H1 (cell line): ENCODE measurements at regions not wholly inside any gene's neighbourhood (a gene's known extent, or its start where the extent isn't known, plus 50 kb on each side); places are given as distances from the start of the nearest gene placed in this dataset.

ENCODE experiments used
- EGR1 ChIP-seq: IDR thresholded peaks from 2 replicates; pipeline ENCODE4 v1.6.1; 2011; ENCODE audit warnings: low read depth, low read length, borderline replicate concordance
- GTF2F1 ChIP-seq: IDR thresholded peaks from 2 replicates; pipeline ENCODE4 v1.6.1; 2012; ENCODE audit warnings: low read depth, low read length, improper control_type of control experiment, borderline replicate concordance
- MAX ChIP-seq: IDR thresholded peaks from 2 replicates; pipeline ENCODE4 v1.6.1; 2012; ENCODE audit warnings: inconsistent platforms
- PHF8 ChIP-seq: fragments of 200-600 bp; sonication (generic); conservative IDR thresholded peaks from 2 replicates; pipeline ENCODE4 v1.7.1; 2012; ENCODE audit warnings: low read depth, mild to moderate bottlenecking, inconsistent platforms, low read length, moderate library complexity
- POLR2A ChIP-seq, 2 experiments: IDR thresholded peaks; 1 replicate in 1 of 2; 2 replicates in 1 of 2; pipeline ENCODE4 v1.6.1; 2011; ENCODE audit warnings: low read depth in 2 of 2, low read length in 2 of 2, mild to moderate bottlenecking in 2 of 2; ENCODE audit errors: control extremely low read depth in 1 of 2
- TF ChIP-seq, protein P1 (sequence below), 3 experiments: IDR thresholded peaks; 1 replicate in 2 of 3; 2 replicates in 1 of 3; pipeline versions ENCODE4 v1.5.1 to v1.6.1; 2011; ENCODE audit warnings: low read length in 3 of 3, mild to moderate bottlenecking in 3 of 3, inconsistent platforms in 2 of 3, low read depth in 1 of 3, moderate library complexity in 1 of 3; ENCODE audit not compliant: insufficient read depth in 1 of 3; ENCODE audit errors: control extremely low read depth in 1 of 3

GRCh38 chr12:87280356-87280755 is 748.8 kb downstream of the C12orf50 start:
- TF ChIP-seq EGR1, result no peak
- TF ChIP-seq, protein P1, sequence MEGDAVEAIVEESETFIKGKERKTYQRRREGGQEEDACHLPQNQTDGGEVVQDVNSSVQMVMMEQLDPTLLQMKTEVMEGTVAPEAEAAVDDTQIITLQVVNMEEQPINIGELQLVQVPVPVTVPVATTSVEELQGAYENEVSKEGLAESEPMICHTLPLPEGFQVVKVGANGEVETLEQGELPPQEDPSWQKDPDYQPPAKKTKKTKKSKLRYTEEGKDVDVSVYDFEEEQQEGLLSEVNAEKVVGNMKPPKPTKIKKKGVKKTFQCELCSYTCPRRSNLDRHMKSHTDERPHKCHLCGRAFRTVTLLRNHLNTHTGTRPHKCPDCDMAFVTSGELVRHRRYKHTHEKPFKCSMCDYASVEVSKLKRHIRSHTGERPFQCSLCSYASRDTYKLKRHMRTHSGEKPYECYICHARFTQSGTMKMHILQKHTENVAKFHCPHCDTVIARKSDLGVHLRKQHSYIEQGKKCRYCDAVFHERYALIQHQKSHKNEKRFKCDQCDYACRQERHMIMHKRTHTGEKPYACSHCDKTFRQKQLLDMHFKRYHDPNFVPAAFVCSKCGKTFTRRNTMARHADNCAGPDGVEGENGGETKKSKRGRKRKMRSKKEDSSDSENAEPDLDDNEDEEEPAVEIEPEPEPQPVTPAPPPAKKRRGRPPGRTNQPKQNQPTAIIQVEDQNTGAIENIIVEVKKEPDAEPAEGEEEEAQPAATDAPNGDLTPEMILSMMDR (IDR thresholded peaks at IDR 0.05; ENCODE audit: control extremely low read depth in 1 of 3, insufficient read depth in 1 of 3, low read depth in 1 of 3, low read length in 3 of 3), result no peak
- no peak for TF ChIP-seq PHF8
- TF ChIP-seq GTF2F1, result no peak
- no peak for TF ChIP-seq POLR2A (IDR thresholded peaks at IDR 0.05; ENCODE audit: control extremely low read depth in 1 of 2, low read depth in 2 of 2, low read length in 2 of 2)
- no peak for TF ChIP-seq MAX
